ENCODE measurements at regions not wholly inside any gene's neighbourhood (a gene's known extent, or its start where the extent isn't known, plus 50 kb on each side); places are given as distances from the start of the nearest gene placed in this dataset.

GRCh38 chr4:149136951-149137620 is 678.6 kb downstream of the IQCM start:
- TF ChIP-seq CTCF (IDR thresholded peaks at IDR 0.05; ENCODE audit: low read depth, low read length) (no peak), EZH2phosphoT487 (IDR thresholded peaks at IDR 0.05; ENCODE audit: low read depth) (no peak)

Measured in OCI-LY3 (cell line).